HS-27A (cell line): ENCODE measurements at regions not wholly inside any gene's neighbourhood (a gene's known extent, or its start where the extent isn't known, plus 50 kb on each side); places are given as distances from the start of the nearest gene placed in this dataset.

Experiments used
- DNase-seq: peaks from one replicate; pipeline ENCODE4 v3.0.0-alpha.2; 2012; ENCODE audit warnings: low read depth, missing footprints

GRCh38 chr7:26458466-26459145, 166.9 kb downstream of the SNX10 start:
- DNase-seq, result no peak

GRCh38 chr7:26459540-26460193, 168.0 kb downstream of the SNX10 start:
- no peak for DNase-seq

GRCh38 chr7:26460351-26461085, 168.9 kb downstream of the SNX10 start:
- no peak for DNase-seq

- no peak for DNase-seq
Observed at GRCh38 chr7:26461518-26461917, 169.9 kb downstream of the SNX10 start.

GRCh38 chr7:26466007-26466406, 174.3 kb downstream of the SNX10 start:
- no peak for DNase-seq

- no peak for DNase-seq
Observed at GRCh38 chr7:26467104-26467503, 175.4 kb downstream of the SNX10 start.

GRCh38 chr7:26467541-26467940, 175.9 kb downstream of the SNX10 start:
- DNase-seq, result no peak

- DNase-seq, result no peak
Observed at GRCh38 chr7:26468625-26469024, 177.0 kb downstream of the SNX10 start.

- DNase-seq, result no peak
Observed at GRCh38 chr7:26469188-26469587, 177.5 kb downstream of the SNX10 start.

GRCh38 chr7:26470691-26471090, 179.0 kb downstream of the SNX10 start:
- no peak for DNase-seq

- no peak for DNase-seq
Observed at GRCh38 chr7:26471306-26472075, 179.8 kb downstream of the SNX10 start.

GRCh38 chr7:26472971-26473370, 181.3 kb downstream of the SNX10 start:
- DNase-seq, result no peak

- no peak for DNase-seq
Observed at GRCh38 chr7:26476271-26476670, 184.6 kb downstream of the SNX10 start.

GRCh38 chr7:26477381-26477990, 185.8 kb downstream of the SNX10 start:
- no peak for DNase-seq

GRCh38 chr7:26478550-26478949, 186.9 kb downstream of the SNX10 start:
- no peak for DNase-seq

- no peak for DNase-seq
Observed at GRCh38 chr7:26479581-26479980, 187.9 kb downstream of the SNX10 start.

GRCh38 chr7:26480156-26480555, 188.5 kb downstream of the SNX10 start:
- DNase-seq, result no peak

- DNase-seq, result no peak
Observed at GRCh38 chr7:26482927-26483326, 191.3 kb downstream of the SNX10 start.

GRCh38 chr7:26483843-26484242, 192.2 kb downstream of the SNX10 start:
- DNase-seq, result no peak

- DNase-seq, result no peak
Observed at GRCh38 chr7:26485367-26485934, 193.8 kb downstream of the SNX10 start.

- no peak for DNase-seq
Observed at GRCh38 chr7:26486153-26486552, 194.5 kb downstream of the SNX10 start.
